Fibroblast of the conjunctiva (primary cell): ENCODE measurements at regions not wholly inside any gene's neighbourhood (a gene's known extent, or its start where the extent isn't known, plus 50 kb on each side); places are given as distances from the start of the nearest gene placed in this dataset.
A peak's percentile ranks its signal among the peaks of the same experiment; 100 is the strongest.

Source experiments
- DNase-seq: peaks from one replicate; pipeline ENCODE4 v3.0.0-alpha.2; 2010; ENCODE audit warnings: low read depth

GRCh38 chr5:129821477-129822131, 73.7 kb downstream of the MINAR2 start:
- DNase-seq: no peak

GRCh38 chr5:129830288-129830687, 74.0 kb upstream of the CHSY3 start:
- DNase-seq: no peak

- DNase-seq: no peak
These were observed 67.9 kb upstream of the CHSY3 start for GRCh38 chr5:129836321-129836720.

GRCh38 chr5:129844764-129845163, 59.5 kb upstream of the CHSY3 start:
- no peak for DNase-seq

GRCh38 chr5:129852747-129853352, 51.4 kb upstream of the CHSY3 start:
- peak; percentile 55 for DNase-seq

- DNase-seq: no peak
These were observed 50.7 kb upstream of the CHSY3 start for GRCh38 chr5:129853588-129853987.
